H1 (cell line): ENCODE measurements at regions not wholly inside any gene's neighbourhood (a gene's known extent, or its start where the extent isn't known, plus 50 kb on each side); places are given as distances from the start of the nearest gene placed in this dataset.
"Not testable (repeated sequence)": the region's sequence is repeated elsewhere in the genome, so short reads cannot be mapped to it uniquely, and the experiment has no call there.

Experiments used
- CTCF ChIA-PET: fragments of 300-600 bp; sonication (Branson Sonifier 250); formaldehyde crosslinking; loops from one replicate; lab custom pipeline; 2021; ENCODE audit not compliant: partially characterized antibody; lab: Charles Lee
- POLR2A ChIA-PET: fragments of 300-600 bp; sonication (Branson Sonifier 250); formaldehyde crosslinking; loops from one replicate; lab custom pipeline; 2021; ENCODE audit warnings: inconsistent platforms; ENCODE audit not compliant: partially characterized antibody; lab: Charles Lee
- DNase-seq, 2 experiments: peaks; one replicate each; pipeline versions ENCODE4 v3.0.0 to v3.0.0-alpha.2; 2010 to 2022; ENCODE audit warnings: low spot score in 2 of 2, low read depth in 1 of 2, mixed read lengths in 1 of 2
- FAIRE-seq: peaks from 2 replicates; lab custom pipeline; 2011; peaks lifted over from hg19 to GRCh38; lab: Jason Lieb, UNC
- H2AFZ ChIP-seq: 2 replicates; pipeline ENCODE4 v1.8.1; 2012; ENCODE audit warnings: low read length, inconsistent platforms
- H2AK5ac ChIP-seq: 2 replicates; pipeline ENCODE4 v1.6.1; 2013; ENCODE audit warnings: low read depth, low read length
- H2BK120ac ChIP-seq: replicated peaks from 2 replicates; pipeline ENCODE3; 2013; ENCODE audit warnings: low read depth, low read length, inconsistent platforms
- H2BK12ac ChIP-seq: 2 replicates; pipeline ENCODE4 v1.6.1; 2013; ENCODE audit warnings: low read depth, low read length
- H2BK15ac ChIP-seq: 2 replicates; pipeline ENCODE4 v1.6.1; 2013; ENCODE audit warnings: low read length
- H2BK20ac ChIP-seq: 2 replicates; pipeline ENCODE4 v1.6.1; 2013; ENCODE audit warnings: low read length
- H2BK5ac ChIP-seq: 2 replicates; pipeline ENCODE4 v1.6.1; 2013; ENCODE audit warnings: low read depth, low read length
- H3K14ac ChIP-seq: 2 replicates; pipeline ENCODE4 v1.6.1; 2013; ENCODE audit warnings: inconsistent platforms; ENCODE audit not compliant: insufficient read length
- H3K18ac ChIP-seq: 2 replicates; pipeline ENCODE4 v1.6.1; 2013; ENCODE audit warnings: low read length; ENCODE audit errors: extremely low read depth
- H3K23ac ChIP-seq: 2 replicates; pipeline ENCODE4 v1.6.1; 2013; ENCODE audit warnings: inconsistent platforms; ENCODE audit not compliant: insufficient read length
- H3K23me2 ChIP-seq: 2 replicates; pipeline ENCODE4 v1.6.1; 2013; ENCODE audit warnings: low read depth, low read length
- H3K27ac ChIP-seq: 2 replicates; pipeline ENCODE4 v1.6.1; 2011; ENCODE audit warnings: low read depth, low read length, inconsistent platforms
- H3K27me3 ChIP-seq, 4 experiments: replicated peaks in 1 of 4; 1 replicate in 1 of 4; 2 replicates in 3 of 4; pipeline versions ENCODE4 v1.6.1 to v1.8.1; 2011 to 2013; ENCODE audit warnings: low read length in 3 of 4, mild to moderate bottlenecking in 3 of 4, inconsistent platforms in 2 of 4, mixed read lengths in 2 of 4, moderate library complexity in 1 of 4; ENCODE audit not compliant: control insufficient read depth in 3 of 4, insufficient read depth in 3 of 4; ENCODE audit errors: extremely low read depth in 1 of 4
- H3K36me3 ChIP-seq, 4 experiments: 2 replicates each; pipeline versions ENCODE4 v1.6.1 to v1.8.1; 2011 to 2013; ENCODE audit warnings: mild to moderate bottlenecking in 4 of 4, low read length in 3 of 4, moderate library complexity in 2 of 4, control low read depth in 1 of 4, inconsistent platforms in 1 of 4; ENCODE audit not compliant: insufficient read depth in 4 of 4, control insufficient read depth in 2 of 4
- H3K4ac ChIP-seq: replicated peaks from 2 replicates; pipeline ENCODE3; 2013; ENCODE audit warnings: low read length, low read depth, mixed read lengths, inconsistent platforms; ENCODE audit not compliant: insufficient read length
- H3K4me1 ChIP-seq, 4 experiments: replicated peaks in 1 of 4; 1 replicate in 1 of 4; 2 replicates in 3 of 4; pipeline versions ENCODE4 v1.6.1 to v1.8.1; 2011 to 2013; ENCODE audit warnings: low read length in 3 of 4, inconsistent platforms in 2 of 4, mixed read lengths in 1 of 4; ENCODE audit not compliant: insufficient read depth in 4 of 4, control insufficient read depth in 3 of 4
- H3K4me2 ChIP-seq, 2 experiments: 2 replicates each; pipeline versions ENCODE4 v1.6.1 to v1.8.1; 2011 to 2013; ENCODE audit warnings: low read depth in 2 of 2, low read length in 2 of 2, control low read depth in 1 of 2, inconsistent platforms in 1 of 2, mild to moderate bottlenecking in 1 of 2; ENCODE audit not compliant: insufficient read depth in 1 of 2
- H3K4me3 ChIP-seq, 4 experiments: fragments of 200-600, 300-600 bp in 1 of 4; sonication (generic), shearing (Covaris generic), sonication (Bioruptor Twin) in 1 of 4; 2 replicates each; pipeline versions ENCODE4 v1.5.1 to v1.8.1; 2011 to 2016; ENCODE audit warnings: low read length in 4 of 4, low read depth in 3 of 4, control low read depth in 2 of 4, inconsistent platforms in 2 of 4, mild to moderate bottlenecking in 2 of 4, mixed read lengths in 1 of 4, moderate library complexity in 1 of 4; ENCODE audit not compliant: insufficient read depth in 2 of 4; ENCODE audit errors: extremely low read depth in 1 of 4
- H3K56ac ChIP-seq: replicated peaks from 2 replicates; pipeline ENCODE3; 2013; ENCODE audit warnings: low read depth, mild to moderate bottlenecking, mixed read lengths, low read length, inconsistent platforms; ENCODE audit not compliant: insufficient read length
- H3K79me1 ChIP-seq: 2 replicates; pipeline ENCODE4 v1.6.1; 2013; ENCODE audit warnings: low read depth, low read length, control low read depth
- H3K79me2 ChIP-seq, 2 experiments: 2 replicates each; pipeline versions ENCODE4 v1.6.1 to v1.8.1; 2012 to 2013; ENCODE audit warnings: low read length in 2 of 2, mild to moderate bottlenecking in 2 of 2, inconsistent platforms in 1 of 2; ENCODE audit not compliant: insufficient read depth in 2 of 2, control insufficient read depth in 1 of 2
- H3K9ac ChIP-seq, 4 experiments: replicated peaks in 1 of 4; 1 replicate in 1 of 4; 2 replicates in 3 of 4; pipeline versions ENCODE4 v1.6.1 to v1.8.1; 2011 to 2013; ENCODE audit warnings: low read depth in 3 of 4, low read length in 3 of 4, control low read depth in 2 of 4, mild to moderate bottlenecking in 2 of 4, moderate library complexity in 2 of 4, inconsistent platforms in 1 of 4; ENCODE audit errors: extremely low read depth in 1 of 4
- H3K9me3 ChIP-seq, 2 experiments: 2 replicates each; pipeline versions ENCODE4 v1.6.1 to v1.8.1; 2012 to 2013; ENCODE audit warnings: mild to moderate bottlenecking in 2 of 2, moderate library complexity in 2 of 2, control low read depth in 1 of 2, inconsistent platforms in 1 of 2, low read depth in 1 of 2, low read length in 1 of 2, mixed read lengths in 1 of 2; ENCODE audit not compliant: insufficient read depth in 2 of 2
- H4K20me1 ChIP-seq, 2 experiments: replicated peaks in 1 of 2; 2 replicates each; pipeline versions ENCODE3 to v1.8.1; 2011 to 2013; ENCODE audit warnings: inconsistent platforms in 2 of 2, low read length in 2 of 2, mild to moderate bottlenecking in 1 of 2; ENCODE audit not compliant: insufficient read depth in 2 of 2, control insufficient read depth in 1 of 2
- H4K5ac ChIP-seq: 2 replicates; pipeline ENCODE4 v1.6.1; 2013; ENCODE audit warnings: low read length, low read depth, mixed read lengths, inconsistent platforms; ENCODE audit not compliant: insufficient read length
- H4K8ac ChIP-seq: 2 replicates; pipeline ENCODE4 v1.8.0; 2013; ENCODE audit warnings: mild to moderate bottlenecking, moderate library complexity, low read length, inconsistent platforms; ENCODE audit not compliant: insufficient read depth; ENCODE audit errors: extremely low read depth
- H4K91ac ChIP-seq: replicated peaks from 2 replicates; pipeline ENCODE3; 2013; ENCODE audit warnings: low read length, mixed read lengths, inconsistent platforms; ENCODE audit not compliant: insufficient read length
- WGBS, 2 experiments: shearing (Covaris generic) in 1 of 2; methylation state at CpG; one replicate each; pipeline versions ENCODE4 v1.1.6 to v1.1.7; 2013 to 2015; ENCODE audit warnings: low lambda C conversion rate in 2 of 2, mixed read lengths in 2 of 2, inconsistent platforms in 1 of 2, low coverage in 1 of 2, missing lambda C conversion rate in 1 of 2; ENCODE audit not compliant: insufficient replicate concordance in 2 of 2, insufficient coverage in 1 of 2, insufficient read length in 1 of 2; ENCODE audit errors: extremely low coverage in 1 of 2, missing lambda C conversion rate in 1 of 2; 5-methylcytosine and 5-hydroxymethylcytosine counted together

- H2AFZ ChIP-seq, H3K23me2 ChIP-seq, H3K56ac ChIP-seq, H3K4me3 ChIP-seq, H3K9ac ChIP-seq, H2BK5ac ChIP-seq, FAIRE-seq, H3K79me1 ChIP-seq, H3K4ac ChIP-seq, H3K18ac ChIP-seq, H2BK12ac ChIP-seq, H3K4me1 ChIP-seq, H2BK15ac ChIP-seq, H2BK20ac ChIP-seq, H3K27ac ChIP-seq, H2BK120ac ChIP-seq, H2AK5ac ChIP-seq, H3K27me3 ChIP-seq, DNase-seq, H3K4me2 ChIP-seq, CTCF ChIA-PET, H3K23ac ChIP-seq, H4K91ac ChIP-seq, H3K14ac ChIP-seq, H3K79me2 ChIP-seq, H4K20me1 ChIP-seq, POLR2A ChIA-PET, H4K5ac ChIP-seq, H4K8ac ChIP-seq, H3K36me3 ChIP-seq: not testable (repeated sequence)
- WGBS, 2 experiments = 88% methylated on average over 2 of the region's 2 CpGs; no CpG with 5 or more reads in 1 of the 2 experiments
- peaks cover 2 to 16% of the 10 kb centered on the region in 2 experiments; a peak in 1 of 4 replicates for H3K9me3 ChIP-seq
Observed at GRCh38 chr7:113600428-113600827, 318.4 kb downstream of the PPP1R3A start.

- H2BK15ac ChIP-seq, H3K23me2 ChIP-seq, H4K20me1 ChIP-seq, H3K79me2 ChIP-seq, H2BK120ac ChIP-seq, H3K4me3 ChIP-seq, H2AFZ ChIP-seq, H4K5ac ChIP-seq, CTCF ChIA-PET, H3K27ac ChIP-seq, H2AK5ac ChIP-seq, H2BK5ac ChIP-seq, H3K4ac ChIP-seq, DNase-seq, H3K14ac ChIP-seq, H4K91ac ChIP-seq, H3K4me2 ChIP-seq, POLR2A ChIA-PET, H3K27me3 ChIP-seq, H3K56ac ChIP-seq, H3K36me3 ChIP-seq, H3K23ac ChIP-seq, FAIRE-seq, H3K4me1 ChIP-seq, H4K8ac ChIP-seq, H3K18ac ChIP-seq, H3K9ac ChIP-seq, H2BK12ac ChIP-seq, H3K79me1 ChIP-seq, H2BK20ac ChIP-seq: not testable (repeated sequence)
- peaks cover 5 to 29% of the 10 kb centered on the region in 2 experiments; a peak in 3 of 4 replicates for H3K9me3 ChIP-seq
- whole genome bisulfite sequencing, 2 experiments = 91% methylated on average over 17 of the region's 30 CpGs; no CpG with 5 or more reads in 1 of the 2 experiments
Observed at GRCh38 chr7:113593455-113593854, 325.4 kb downstream of the PPP1R3A start.
